ENCODE measurements at regions not wholly inside any gene's neighbourhood (a gene's known extent, or its start where the extent isn't known, plus 50 kb on each side); places are given as distances from the start of the nearest gene placed in this dataset.

DNA sequence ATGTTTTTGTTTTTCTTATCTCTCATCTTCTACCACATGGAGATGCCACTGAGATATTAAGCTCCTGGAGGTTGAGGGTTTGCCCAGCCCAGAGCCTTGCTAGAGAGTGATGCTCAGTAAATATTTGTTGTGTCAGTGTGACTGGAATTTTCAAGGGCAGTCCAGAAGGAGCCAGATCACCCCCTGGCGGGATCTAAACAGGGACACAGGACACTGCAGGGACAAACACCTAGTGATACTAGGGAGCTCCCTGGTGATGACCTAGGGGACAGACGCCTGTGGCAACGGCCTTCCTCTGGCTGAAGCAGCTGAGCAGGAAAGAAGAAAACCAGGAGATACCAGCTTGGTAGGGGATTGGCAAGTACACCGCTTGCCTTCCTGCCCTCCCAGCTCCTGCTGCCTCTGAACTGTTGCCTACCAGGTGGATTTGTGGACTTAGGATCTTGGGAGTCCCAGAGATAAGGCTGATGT, 714.4 kb upstream of the TBX3 start:
- no peaks in the 10 kb centered on the region for H3K27me3 ChIP-seq (ENCODE audit: control insufficient read depth in 1 of 2, insufficient read depth in 2 of 2, low read length in 2 of 2)
- H3K9ac ChIP-seq (ENCODE audit: low read depth in 1 of 2, low read length in 2 of 2) = no peak overlapping the region
- peaks cover 7 to 10% of the 10 kb centered on the region in 2 donors for H3K9me3 ChIP-seq (ENCODE audit: control insufficient read depth in 1 of 2, low read length in 2 of 2)
- H3K4me1 ChIP-seq (ENCODE audit: control insufficient read depth in 1 of 2, insufficient read depth in 2 of 2, low read length in 2 of 2) = peaks cover 3 to 11% of the 10 kb centered on the region in 2 donors
- H3K27ac ChIP-seq (ENCODE audit: low read depth, low read length) = no peak overlapping the region
- H3K4me3 ChIP-seq (ENCODE audit: low read depth in 1 of 2, low read length in 2 of 2) = no peak overlapping the region
- no peaks in the 10 kb centered on the region for H3K36me3 ChIP-seq (ENCODE audit: control insufficient read depth in 1 of 2, insufficient read depth in 2 of 2, low read length in 2 of 2)

DNA sequence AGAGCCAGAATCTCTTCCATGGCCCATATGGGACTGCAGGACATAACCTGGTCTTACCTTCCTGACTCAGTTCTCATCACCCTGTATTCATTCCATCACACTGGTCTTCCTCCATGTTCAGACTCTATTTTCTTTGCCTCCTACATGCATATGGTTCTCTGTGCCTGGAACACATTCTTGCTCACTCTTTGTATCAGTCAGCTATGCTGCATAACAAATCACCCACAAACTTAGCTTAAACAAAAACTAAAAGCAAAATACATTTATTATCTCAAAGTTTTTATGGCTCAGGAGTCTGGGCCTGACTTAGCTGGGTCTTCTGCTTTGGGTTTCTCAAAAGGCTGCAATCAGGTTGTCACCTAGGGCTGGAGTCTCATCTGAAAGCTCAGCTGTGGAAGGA, 712.6 kb upstream of the TBX3 start:
- peaks cover 7 to 10% of the 10 kb centered on the region in 2 donors for H3K9me3 ChIP-seq (ENCODE audit: control insufficient read depth in 1 of 2, low read length in 2 of 2)
- H3K36me3 ChIP-seq (ENCODE audit: control insufficient read depth in 1 of 2, insufficient read depth in 2 of 2, low read length in 2 of 2) = no peaks in the 10 kb centered on the region
- H3K9ac ChIP-seq (ENCODE audit: low read depth in 1 of 2, low read length in 2 of 2) = no peak overlapping the region
- H3K27ac ChIP-seq (ENCODE audit: low read depth, low read length) = no peak overlapping the region
- H3K4me3 ChIP-seq (ENCODE audit: low read depth in 1 of 2, low read length in 2 of 2) = no peak overlapping the region
- peaks cover 3 to 11% of the 10 kb centered on the region in 2 donors for H3K4me1 ChIP-seq (ENCODE audit: control insufficient read depth in 1 of 2, insufficient read depth in 2 of 2, low read length in 2 of 2)
- no peaks in the 10 kb centered on the region for H3K27me3 ChIP-seq (ENCODE audit: control insufficient read depth in 1 of 2, insufficient read depth in 2 of 2, low read length in 2 of 2)

DNA sequence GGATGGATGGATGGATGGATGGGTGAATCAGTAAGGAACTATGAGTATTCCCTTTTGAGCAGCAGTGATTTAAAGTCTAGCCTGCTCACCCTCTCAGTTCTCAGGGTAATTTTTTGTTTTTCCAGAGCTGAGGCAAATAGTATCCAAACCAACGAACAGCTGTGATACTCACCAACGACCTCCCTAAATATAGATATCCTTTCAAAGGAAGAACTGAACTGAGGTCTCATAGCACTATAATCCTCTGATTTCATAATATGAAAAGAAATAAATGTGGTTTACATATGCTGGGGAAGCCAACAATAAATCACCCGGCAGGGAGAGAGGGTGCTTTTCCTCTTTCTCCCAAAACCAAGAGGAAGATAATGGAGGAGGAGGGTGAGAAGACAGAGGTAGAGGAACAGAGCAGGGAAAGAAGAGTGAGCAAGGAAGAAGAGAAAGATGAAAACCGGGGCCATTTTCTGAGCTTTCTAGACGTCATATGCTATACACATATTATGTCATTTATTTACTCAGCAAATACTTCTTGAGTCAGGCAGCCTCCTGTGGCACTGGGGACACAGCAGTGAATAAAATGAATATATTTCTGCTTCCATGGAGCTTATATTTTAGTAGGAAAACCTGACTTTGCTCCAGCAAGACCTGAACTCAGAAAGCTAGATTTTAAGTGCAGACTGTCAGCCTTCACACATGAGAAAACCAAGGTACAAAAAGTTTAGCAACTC, 710.7 kb upstream of the TBX3 start:
- Histone ChIP-seq H3K36me3 (ENCODE audit: control insufficient read depth in 1 of 2, insufficient read depth in 2 of 2, low read length in 2 of 2) (no peaks in the 10 kb centered on the region), H3K4me3 (ENCODE audit: low read depth in 1 of 2, low read length in 2 of 2) (no peak overlapping the region), H3K4me1 (ENCODE audit: control insufficient read depth in 1 of 2, insufficient read depth in 2 of 2, low read length in 2 of 2) (peaks cover 3 to 11% of the 10 kb centered on the region in 2 donors), H3K9ac (ENCODE audit: low read depth in 1 of 2, low read length in 2 of 2) (no peak overlapping the region), H3K27ac (ENCODE audit: low read depth, low read length) (no peak overlapping the region), H3K27me3 (ENCODE audit: control insufficient read depth in 1 of 2, insufficient read depth in 2 of 2, low read length in 2 of 2) (no peaks in the 10 kb centered on the region), H3K9me3 (ENCODE audit: control insufficient read depth in 1 of 2, low read length in 2 of 2) (peaks cover 7 to 10% of the 10 kb centered on the region in 2 donors)

DNA sequence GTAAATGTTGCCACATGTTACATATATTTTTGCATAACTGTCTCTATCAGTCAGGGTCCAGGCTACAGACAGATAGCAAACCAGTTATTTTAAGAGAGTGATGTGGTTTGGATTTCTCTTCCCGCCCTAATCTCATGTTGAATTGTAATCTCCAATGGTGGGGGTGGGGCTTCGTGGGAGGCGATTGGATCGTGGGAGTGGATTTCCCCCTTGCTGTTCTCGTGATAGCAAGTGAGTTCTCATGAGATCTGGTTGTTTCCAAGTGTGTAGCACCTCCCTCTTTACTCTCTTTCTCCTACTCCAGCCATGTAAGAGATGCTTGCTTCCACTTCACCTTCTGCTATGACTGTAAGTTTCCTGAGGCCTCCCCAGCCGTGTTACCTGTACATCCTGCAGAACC, 704.2 kb upstream of the TBX3 start:
- Histone ChIP-seq H3K36me3 (ENCODE audit: control insufficient read depth in 1 of 2, insufficient read depth in 2 of 2, low read length in 2 of 2) (no peaks in the 10 kb centered on the region), H3K9ac (ENCODE audit: low read depth in 1 of 2, low read length in 2 of 2) (no peak overlapping the region), H3K27me3 (ENCODE audit: control insufficient read depth in 1 of 2, insufficient read depth in 2 of 2, low read length in 2 of 2) (no peaks in the 10 kb centered on the region), H3K4me3 (ENCODE audit: low read depth in 1 of 2, low read length in 2 of 2) (no peak overlapping the region), H3K27ac (ENCODE audit: low read depth, low read length) (no peak overlapping the region), H3K9me3 (ENCODE audit: control insufficient read depth in 1 of 2, low read length in 2 of 2) (no peaks in the 10 kb centered on the region), H3K4me1 (ENCODE audit: control insufficient read depth in 1 of 2, insufficient read depth in 2 of 2, low read length in 2 of 2) (no peaks in the 10 kb centered on the region)

DNA sequence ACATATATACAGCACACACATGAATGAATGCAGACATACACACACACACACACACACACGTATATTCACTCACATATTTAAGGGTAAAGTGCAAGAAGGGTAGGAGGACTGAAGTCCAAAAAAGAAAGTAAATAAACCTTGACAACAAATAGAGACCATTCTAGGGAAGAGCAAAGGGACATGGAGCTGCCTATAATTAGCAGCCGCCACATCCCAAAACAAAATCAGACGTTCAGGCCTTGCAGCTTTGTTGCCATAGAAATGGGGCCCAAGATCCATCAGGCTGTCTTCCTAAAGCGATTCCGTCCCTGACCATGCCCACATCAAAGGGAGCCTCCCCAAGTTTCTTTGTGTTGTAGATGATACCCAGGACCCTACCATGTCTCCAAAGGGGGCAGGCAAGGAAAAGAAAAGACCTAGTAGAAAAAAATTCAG, 703.5 kb upstream of the TBX3 start:
- Histone ChIP-seq H3K27ac (ENCODE audit: low read depth, low read length) (no peak overlapping the region), H3K9ac (ENCODE audit: low read depth in 1 of 2, low read length in 2 of 2) (no peak overlapping the region), H3K27me3 (ENCODE audit: control insufficient read depth in 1 of 2, insufficient read depth in 2 of 2, low read length in 2 of 2) (no peaks in the 10 kb centered on the region), H3K4me1 (ENCODE audit: control insufficient read depth in 1 of 2, insufficient read depth in 2 of 2, low read length in 2 of 2) (no peaks in the 10 kb centered on the region), H3K36me3 (ENCODE audit: control insufficient read depth in 1 of 2, insufficient read depth in 2 of 2, low read length in 2 of 2) (no peaks in the 10 kb centered on the region), H3K4me3 (ENCODE audit: low read depth in 1 of 2, low read length in 2 of 2) (no peak overlapping the region), H3K9me3 (ENCODE audit: control insufficient read depth in 1 of 2, low read length in 2 of 2) (no peaks in the 10 kb centered on the region)

DNA sequence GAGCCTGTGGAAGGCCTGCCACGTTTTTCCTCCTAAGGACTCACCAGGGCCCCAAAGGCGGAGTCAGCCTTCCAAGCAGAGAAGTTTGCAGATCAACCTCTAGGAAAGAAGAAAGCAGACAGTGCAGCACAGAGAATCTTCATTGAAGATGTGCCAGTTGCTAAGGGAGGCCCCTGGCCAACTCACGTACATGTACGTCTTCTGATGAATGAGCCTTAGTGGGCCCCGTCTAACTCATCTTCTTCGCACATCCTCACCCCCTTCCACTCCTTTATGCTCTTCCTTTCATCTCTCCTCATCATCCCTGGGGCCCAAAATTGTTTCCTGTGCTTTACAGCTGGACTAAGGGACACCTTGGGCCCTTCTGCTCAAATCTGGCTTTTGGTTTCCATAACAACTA, 703.0 kb upstream of the TBX3 start:
- Histone ChIP-seq H3K27me3 (ENCODE audit: control insufficient read depth in 1 of 2, insufficient read depth in 2 of 2, low read length in 2 of 2) (no peaks in the 10 kb centered on the region), H3K27ac (ENCODE audit: low read depth, low read length) (no peak overlapping the region), H3K9me3 (ENCODE audit: control insufficient read depth in 1 of 2, low read length in 2 of 2) (no peaks in the 10 kb centered on the region), H3K4me3 (ENCODE audit: low read depth in 1 of 2, low read length in 2 of 2) (no peak overlapping the region), H3K9ac (ENCODE audit: low read depth in 1 of 2, low read length in 2 of 2) (no peak overlapping the region), H3K36me3 (ENCODE audit: control insufficient read depth in 1 of 2, insufficient read depth in 2 of 2, low read length in 2 of 2) (no peaks in the 10 kb centered on the region), H3K4me1 (ENCODE audit: control insufficient read depth in 1 of 2, insufficient read depth in 2 of 2, low read length in 2 of 2) (no peaks in the 10 kb centered on the region)

DNA sequence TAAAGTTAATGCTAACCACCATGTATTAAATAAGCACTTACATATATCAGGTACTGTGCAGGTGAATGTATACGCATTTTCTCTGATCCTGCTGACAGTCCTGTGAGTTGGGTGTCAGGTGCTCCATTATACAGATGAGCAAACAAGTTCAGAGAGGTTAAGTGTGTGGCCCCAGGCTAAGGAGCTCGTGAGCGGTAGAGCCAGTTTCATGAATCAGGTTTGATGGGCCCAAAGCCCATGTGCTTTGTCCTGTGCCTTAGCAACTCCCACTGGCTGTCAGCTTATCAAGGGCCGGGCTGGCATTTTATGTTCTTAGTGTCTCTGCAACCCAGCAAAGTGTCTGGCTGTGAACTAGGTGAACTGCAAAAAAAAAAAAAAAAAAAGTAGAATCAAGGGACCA, 701.2 kb upstream of the TBX3 start:
- no peak overlapping the region for H3K4me3 ChIP-seq (ENCODE audit: low read depth in 1 of 2, low read length in 2 of 2)
- no peaks in the 10 kb centered on the region for H3K4me1 ChIP-seq (ENCODE audit: control insufficient read depth in 1 of 2, insufficient read depth in 2 of 2, low read length in 2 of 2)
- no peaks in the 10 kb centered on the region for H3K36me3 ChIP-seq (ENCODE audit: control insufficient read depth in 1 of 2, insufficient read depth in 2 of 2, low read length in 2 of 2)
- H3K9me3 ChIP-seq (ENCODE audit: control insufficient read depth in 1 of 2, low read length in 2 of 2) = no peaks in the 10 kb centered on the region
- no peaks in the 10 kb centered on the region for H3K27me3 ChIP-seq (ENCODE audit: control insufficient read depth in 1 of 2, insufficient read depth in 2 of 2, low read length in 2 of 2)
- H3K9ac ChIP-seq (ENCODE audit: low read depth in 1 of 2, low read length in 2 of 2) = no peak overlapping the region
- H3K27ac ChIP-seq (ENCODE audit: low read depth, low read length) = no peak overlapping the region

DNA sequence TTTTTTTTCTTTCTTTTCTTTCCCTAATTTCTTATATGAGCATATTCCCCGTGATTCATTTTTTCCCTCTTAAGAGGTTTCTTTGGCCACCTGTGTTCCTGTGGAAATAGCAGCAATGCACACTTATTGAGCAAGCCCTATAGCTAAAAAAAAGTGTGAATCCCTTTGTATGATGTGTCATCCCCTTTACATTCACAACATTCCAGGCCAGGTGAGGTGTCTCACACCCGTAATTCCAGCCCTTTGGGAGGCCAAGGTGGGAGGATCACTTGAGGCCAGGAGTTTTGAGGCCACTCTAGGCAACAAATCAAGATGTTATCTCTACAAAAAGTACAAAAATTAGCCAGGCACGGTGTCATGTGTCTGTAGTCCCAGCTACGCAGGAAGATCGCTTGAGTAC, 700.4 kb upstream of the TBX3 start:
- Histone ChIP-seq H3K27ac (ENCODE audit: low read depth, low read length) (no peak overlapping the region), H3K4me1 (ENCODE audit: control insufficient read depth in 1 of 2, insufficient read depth in 2 of 2, low read length in 2 of 2) (no peaks in the 10 kb centered on the region), H3K9me3 (ENCODE audit: control insufficient read depth in 1 of 2, low read length in 2 of 2) (no peaks in the 10 kb centered on the region), H3K4me3 (ENCODE audit: low read depth in 1 of 2, low read length in 2 of 2) (no peak overlapping the region), H3K36me3 (ENCODE audit: control insufficient read depth in 1 of 2, insufficient read depth in 2 of 2, low read length in 2 of 2) (no peaks in the 10 kb centered on the region), H3K27me3 (ENCODE audit: control insufficient read depth in 1 of 2, insufficient read depth in 2 of 2, low read length in 2 of 2) (no peaks in the 10 kb centered on the region), H3K9ac (ENCODE audit: low read depth in 1 of 2, low read length in 2 of 2) (no peak overlapping the region)

DNA sequence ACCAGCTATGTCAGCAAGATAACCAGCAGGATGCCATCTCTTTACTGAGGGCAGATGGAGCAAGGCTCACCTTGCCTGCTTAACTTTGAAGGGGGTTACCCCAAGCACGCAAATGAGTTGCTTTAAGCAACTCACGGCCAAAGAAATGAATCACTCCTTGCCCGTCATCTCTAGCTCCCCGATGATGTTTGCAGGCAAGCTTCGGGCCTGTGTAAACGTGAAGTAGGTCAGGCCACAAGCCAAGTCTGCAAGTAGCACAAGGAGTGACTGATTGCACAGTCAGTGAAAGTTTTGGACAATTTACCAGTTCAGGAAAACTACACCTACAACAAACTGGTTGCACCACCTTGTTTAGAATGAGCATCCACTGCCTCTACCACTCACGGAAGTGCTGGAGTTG, 699.7 kb upstream of the TBX3 start:
- H3K4me3 ChIP-seq (ENCODE audit: low read depth in 1 of 2, low read length in 2 of 2) = no peak overlapping the region
- no peaks in the 10 kb centered on the region for H3K36me3 ChIP-seq (ENCODE audit: control insufficient read depth in 1 of 2, insufficient read depth in 2 of 2, low read length in 2 of 2)
- no peaks in the 10 kb centered on the region for H3K27me3 ChIP-seq (ENCODE audit: control insufficient read depth in 1 of 2, insufficient read depth in 2 of 2, low read length in 2 of 2)
- no peak overlapping the region for H3K27ac ChIP-seq (ENCODE audit: low read depth, low read length)
- no peaks in the 10 kb centered on the region for H3K4me1 ChIP-seq (ENCODE audit: control insufficient read depth in 1 of 2, insufficient read depth in 2 of 2, low read length in 2 of 2)
- H3K9me3 ChIP-seq (ENCODE audit: control insufficient read depth in 1 of 2, low read length in 2 of 2) = no peaks in the 10 kb centered on the region
- H3K9ac ChIP-seq (ENCODE audit: low read depth in 1 of 2, low read length in 2 of 2) = no peak overlapping the region

DNA sequence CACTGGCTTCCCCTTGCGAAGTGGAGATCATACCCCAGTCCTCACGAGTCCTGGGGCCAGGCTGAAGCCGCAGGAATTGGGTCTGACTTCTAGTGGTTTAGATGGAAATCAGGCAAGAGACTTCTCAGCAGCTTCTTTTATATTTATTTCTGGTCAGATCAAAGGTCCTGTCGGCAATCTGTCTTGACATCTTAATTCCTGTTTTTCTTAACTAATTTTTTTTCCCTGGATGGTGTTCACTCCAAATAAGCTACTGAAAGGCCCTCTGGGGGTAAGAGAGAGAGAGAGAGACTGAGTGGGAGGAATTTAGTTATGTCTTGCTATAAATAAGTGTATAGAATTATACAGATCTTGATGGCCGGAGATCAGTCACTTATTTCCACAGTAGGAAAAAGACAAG, 698.7 kb upstream of the TBX3 start:
- Histone ChIP-seq H3K27ac (ENCODE audit: low read depth, low read length) (no peak overlapping the region), H3K4me1 (ENCODE audit: control insufficient read depth in 1 of 2, insufficient read depth in 2 of 2, low read length in 2 of 2) (no peaks in the 10 kb centered on the region), H3K9ac (ENCODE audit: low read depth in 1 of 2, low read length in 2 of 2) (no peak overlapping the region), H3K27me3 (ENCODE audit: control insufficient read depth in 1 of 2, insufficient read depth in 2 of 2, low read length in 2 of 2) (no peaks in the 10 kb centered on the region), H3K4me3 (ENCODE audit: low read depth in 1 of 2, low read length in 2 of 2) (no peak overlapping the region), H3K36me3 (ENCODE audit: control insufficient read depth in 1 of 2, insufficient read depth in 2 of 2, low read length in 2 of 2) (no peaks in the 10 kb centered on the region), H3K9me3 (ENCODE audit: control insufficient read depth in 1 of 2, low read length in 2 of 2) (no peaks in the 10 kb centered on the region)
